Upper lobe of right lung (tissue), 1 donor: ENCODE measurements at regions not wholly inside any gene's neighbourhood (a gene's known extent, or its start where the extent isn't known, plus 50 kb on each side); places are given as distances from the start of the nearest gene placed in this dataset.
"Not testable (repeated sequence)": the region's sequence is repeated elsewhere in the genome, so short reads cannot be mapped to it uniquely, and the experiment has no call there.

Experiments
- ATAC-seq: fragments of 200-7000 bp; cut with Tn5 transposase; one replicate; pipeline ENCODE4 v1.9.1; 2020; ENCODE audit warnings: mild to moderate bottlenecking, moderate library complexity
- DNase-seq: peaks from one replicate; pipeline ENCODE4 v3.0.0-alpha.2; 2020
- H3K27ac ChIP-seq: fragments of 200-600 bp; one replicate; pipeline ENCODE4 v1.8.0; 2022
- H3K27me3 ChIP-seq: fragments of 200-600 bp; one replicate; pipeline ENCODE4 v1.8.0; 2022; ENCODE audit warnings: mild to moderate bottlenecking
- H3K36me3 ChIP-seq: fragments of 200-600 bp; one replicate; pipeline ENCODE4 v1.8.0; 2022
- H3K4me1 ChIP-seq: fragments of 200-600 bp; one replicate; pipeline ENCODE4 v1.8.0; 2022
- H3K4me3 ChIP-seq: fragments of 200-600 bp; one replicate; pipeline ENCODE4 v1.8.0; 2022; ENCODE audit warnings: mild to moderate bottlenecking
- H3K9me3 ChIP-seq: fragments of 200-600 bp; one replicate; pipeline ENCODE4 v1.8.0; 2022
- intact Hi-C: fragments of 100-400 bp; cut with DNase I; formaldehyde crosslinking; loops from one replicate; pipeline ENCODE4 v1.11.0; 2022
- donor health status: DM: no; HTN: yes; CAD: no; lungs with severe emphysema.

GRCh38 chr21:9883571-9884282 is 637.7 kb upstream of the TPTE start:
- H3K27ac ChIP-seq, H3K4me1 ChIP-seq, DNase-seq, ATAC-seq, H3K27me3 ChIP-seq, H3K9me3 ChIP-seq, intact Hi-C loops, H3K36me3 ChIP-seq, H3K4me3 ChIP-seq: not testable (repeated sequence)

GRCh38 chr21:9888500-9888899 is 632.9 kb upstream of the TPTE start:
- ATAC-seq, H3K36me3 ChIP-seq, intact Hi-C loops, DNase-seq, H3K4me1 ChIP-seq, H3K9me3 ChIP-seq, H3K27ac ChIP-seq, H3K4me3 ChIP-seq, H3K27me3 ChIP-seq: not testable (repeated sequence)

DNA sequence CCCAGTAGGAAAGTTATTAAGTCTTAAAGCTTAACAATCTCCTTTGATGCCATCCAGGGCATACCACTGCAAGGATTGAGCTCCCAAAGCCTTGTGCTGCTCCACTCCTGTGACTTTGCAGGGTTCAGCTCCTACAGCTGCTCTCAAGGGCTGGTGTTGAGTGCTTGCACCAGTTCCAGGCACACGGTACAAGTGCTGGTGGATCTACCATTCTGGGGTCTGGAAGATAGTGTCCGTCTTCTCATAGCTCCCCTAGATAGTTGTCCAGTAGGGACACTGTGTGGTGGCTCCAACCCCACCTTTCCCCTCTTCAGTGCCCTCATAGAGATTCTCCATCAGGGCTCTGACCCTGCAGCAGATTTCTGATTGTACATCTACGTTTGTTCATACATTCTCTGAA is 617.8 kb upstream of the TPTE start:
- H3K27me3 ChIP-seq, intact Hi-C loops, H3K27ac ChIP-seq, H3K4me1 ChIP-seq, H3K4me3 ChIP-seq, H3K9me3 ChIP-seq, ATAC-seq, DNase-seq, H3K36me3 ChIP-seq: not testable (repeated sequence)

GRCh38 chr21:9914135-9914534 is 607.2 kb upstream of the TPTE start:
- intact Hi-C loops, DNase-seq: not testable (repeated sequence)

DNA sequence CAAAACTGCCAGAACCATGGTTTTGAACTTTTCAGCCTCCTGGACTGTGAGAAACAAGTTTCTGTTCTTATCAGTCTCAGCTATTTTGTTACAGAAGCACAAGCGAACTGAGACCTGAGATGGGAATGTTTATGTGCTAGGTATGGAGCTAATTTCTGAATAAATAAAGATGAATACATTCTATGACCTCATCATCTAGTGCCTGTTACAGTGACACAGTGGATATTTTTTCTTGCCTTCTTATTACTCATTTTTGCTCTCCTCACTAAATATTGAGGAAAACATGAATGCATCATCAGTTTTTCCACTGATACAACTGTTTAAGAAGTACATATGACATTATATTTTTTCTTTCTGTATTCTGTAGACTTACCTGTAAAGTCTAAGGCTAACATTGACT is 601.9 kb upstream of the TPTE start:
- ATAC-seq, intact Hi-C loops, H3K36me3 ChIP-seq, H3K27ac ChIP-seq, H3K27me3 ChIP-seq, H3K4me3 ChIP-seq, H3K4me1 ChIP-seq, DNase-seq, H3K9me3 ChIP-seq: not testable (repeated sequence)

More at GRCh38 chr21:9914135-9914534, 607.2 kb upstream of the TPTE start:
- H3K9me3 ChIP-seq, H3K27me3 ChIP-seq, ATAC-seq, H3K36me3 ChIP-seq, H3K27ac ChIP-seq, H3K4me1 ChIP-seq, H3K4me3 ChIP-seq: not testable (repeated sequence)

DNA sequence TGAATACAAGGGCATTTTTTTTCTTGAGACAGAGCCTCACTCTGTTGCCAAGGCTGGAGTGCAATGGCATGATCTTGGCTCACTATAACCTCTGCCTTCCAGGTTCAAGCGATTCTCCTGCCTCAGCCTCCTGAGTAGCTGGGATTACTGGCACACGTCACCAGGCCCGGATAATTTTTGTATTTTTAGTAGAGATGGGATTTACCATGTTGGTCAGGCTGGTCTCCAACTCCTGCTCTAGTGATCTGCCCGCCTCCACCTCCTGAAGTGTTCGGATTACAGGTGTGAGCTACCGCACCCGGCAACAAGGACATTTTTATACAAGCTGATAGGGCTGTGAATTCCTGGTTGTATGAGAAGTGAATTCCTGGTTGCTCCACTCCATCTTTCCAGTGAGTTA is 577.7 kb upstream of the TPTE start:
- peaks cover 15% of the 10 kb centered on the region for H3K9me3 ChIP-seq
- H3K27me3 ChIP-seq, intact Hi-C loops, H3K4me3 ChIP-seq, H3K27ac ChIP-seq, ATAC-seq, H3K36me3 ChIP-seq, H3K4me1 ChIP-seq: not testable (repeated sequence)
- DNase-seq = peak; percentile 45

DNA sequence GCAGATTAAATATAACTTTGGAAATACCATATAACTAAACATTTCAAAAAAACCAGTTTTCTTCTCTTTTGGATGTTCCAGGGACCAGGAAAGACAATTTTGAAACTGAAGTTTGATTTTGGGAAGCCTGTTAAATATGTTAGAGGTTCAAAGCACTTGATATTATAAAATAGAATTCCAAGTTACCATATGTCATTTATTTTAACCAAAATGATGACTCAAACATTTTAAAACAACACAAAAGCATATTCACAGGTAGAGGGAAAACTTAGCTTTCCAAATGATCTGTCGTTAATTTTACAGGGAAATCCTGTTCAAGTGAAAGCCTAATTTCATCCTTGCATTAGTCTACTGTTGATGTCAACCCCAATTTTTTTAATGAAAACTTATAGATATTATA is 575.3 kb upstream of the TPTE start:
- H3K27ac ChIP-seq, DNase-seq, intact Hi-C loops, H3K4me3 ChIP-seq, H3K36me3 ChIP-seq, ATAC-seq, H3K4me1 ChIP-seq, H3K27me3 ChIP-seq: not testable (repeated sequence)
- peaks cover 15% of the 10 kb centered on the region for H3K9me3 ChIP-seq

GRCh38 chr21:9949510-9950289 is 571.7 kb upstream of the TPTE start:
- peaks cover 12% of the 10 kb centered on the region for H3K9me3 ChIP-seq
- ATAC-seq, H3K27me3 ChIP-seq, H3K4me3 ChIP-seq, intact Hi-C loops, H3K4me1 ChIP-seq, H3K27ac ChIP-seq, H3K36me3 ChIP-seq: not testable (repeated sequence)
- peak; percentile 60 for DNase-seq

DNA sequence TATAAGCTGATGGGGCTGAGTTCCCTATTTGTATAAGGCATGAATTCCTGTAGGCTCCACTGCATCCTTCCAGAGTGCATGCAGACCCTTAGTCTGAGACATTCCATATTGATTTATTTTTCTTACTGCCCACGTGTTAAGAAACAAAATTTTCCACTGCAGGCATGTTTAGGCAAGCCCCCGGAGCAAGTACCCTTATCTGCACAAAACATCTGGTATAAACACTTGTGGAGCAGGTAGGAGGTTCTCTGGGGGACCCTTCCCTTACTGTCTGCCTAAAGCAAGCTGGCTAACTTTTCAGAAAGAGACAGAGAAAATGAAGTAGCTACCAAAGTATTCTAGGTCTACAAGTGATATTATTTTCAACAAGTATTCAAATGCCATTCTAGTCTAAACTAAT is 571.0 kb upstream of the TPTE start:
- intact Hi-C loops, DNase-seq, H3K36me3 ChIP-seq, H3K4me3 ChIP-seq, H3K27me3 ChIP-seq, ATAC-seq, H3K27ac ChIP-seq, H3K4me1 ChIP-seq: not testable (repeated sequence)
- peaks cover 10% of the 10 kb centered on the region for H3K9me3 ChIP-seq

DNA sequence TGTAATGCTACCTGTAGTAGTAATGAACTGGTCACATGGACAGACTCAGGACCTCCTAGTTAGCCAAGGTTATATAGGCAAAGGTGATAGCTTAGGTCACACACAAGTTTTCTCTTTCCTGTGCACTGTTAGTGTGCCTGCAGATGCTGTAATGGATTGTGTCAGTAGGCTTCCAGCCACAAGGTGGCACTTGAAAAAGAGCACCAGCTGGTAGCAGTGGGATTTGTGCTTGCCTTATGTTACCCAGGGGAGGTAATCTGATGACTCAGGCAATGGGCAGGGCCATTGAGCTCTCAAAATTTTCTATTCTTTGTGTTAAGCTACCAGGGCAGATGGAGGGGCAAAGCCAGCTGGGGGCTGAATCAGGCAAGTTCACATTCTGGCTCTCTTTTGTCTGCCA is 562.6 kb upstream of the TPTE start:
- intact Hi-C loops, H3K27me3 ChIP-seq: not testable (repeated sequence)

DNA sequence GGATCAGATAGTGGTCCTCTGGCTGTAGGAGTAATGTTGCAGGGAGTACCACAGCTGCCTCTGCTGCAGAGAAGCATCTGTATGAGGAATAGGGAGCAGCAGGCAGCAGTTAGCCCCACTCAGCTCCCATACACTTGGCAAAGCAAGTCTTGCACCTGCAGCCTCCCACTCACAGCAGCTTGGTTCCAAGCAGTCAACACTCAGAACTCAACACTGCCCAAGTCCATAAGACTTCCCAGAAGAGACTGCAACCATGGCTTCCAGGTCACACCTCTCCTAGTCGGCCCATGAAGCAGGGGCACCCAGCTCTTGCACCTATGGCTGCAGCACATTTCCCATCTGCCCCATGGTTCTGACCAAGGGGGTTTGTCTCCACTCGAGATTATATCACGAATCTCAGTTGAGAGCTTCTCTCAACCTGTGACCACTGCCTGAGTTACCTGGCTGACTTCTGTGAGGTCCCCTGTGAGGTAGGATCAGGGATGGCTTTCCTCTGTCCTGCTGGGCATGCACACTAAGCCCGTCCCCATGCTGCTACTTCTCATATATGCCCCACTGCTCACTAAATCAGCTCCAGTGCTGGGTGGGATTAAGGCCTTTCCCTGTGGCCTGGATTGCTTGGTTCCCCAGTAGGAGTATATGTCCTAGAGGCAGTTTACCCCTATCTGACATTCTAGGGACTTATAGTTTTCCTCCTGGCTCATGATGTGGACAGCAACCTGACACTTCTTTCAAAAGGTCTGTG is 562.0 kb upstream of the TPTE start:
- H3K4me3 ChIP-seq, H3K9me3 ChIP-seq, H3K27me3 ChIP-seq, H3K27ac ChIP-seq, H3K4me1 ChIP-seq, H3K36me3 ChIP-seq, intact Hi-C loops, ATAC-seq: not testable (repeated sequence)
- DNase-seq = peak; percentile 39

More for the DNA sequence above, 562.6 kb upstream of the TPTE start:
- not testable (repeated sequence) for H3K4me1 ChIP-seq, H3K4me3 ChIP-seq, H3K9me3 ChIP-seq, H3K27ac ChIP-seq, ATAC-seq, DNase-seq, H3K36me3 ChIP-seq

- H3K27ac ChIP-seq, DNase-seq, H3K4me3 ChIP-seq, H3K36me3 ChIP-seq, intact Hi-C loops, ATAC-seq, H3K27me3 ChIP-seq, H3K9me3 ChIP-seq, H3K4me1 ChIP-seq: not testable (repeated sequence)
Measured at GRCh38 chr21:9969399-9969798, 552.0 kb upstream of the TPTE start.

DNA sequence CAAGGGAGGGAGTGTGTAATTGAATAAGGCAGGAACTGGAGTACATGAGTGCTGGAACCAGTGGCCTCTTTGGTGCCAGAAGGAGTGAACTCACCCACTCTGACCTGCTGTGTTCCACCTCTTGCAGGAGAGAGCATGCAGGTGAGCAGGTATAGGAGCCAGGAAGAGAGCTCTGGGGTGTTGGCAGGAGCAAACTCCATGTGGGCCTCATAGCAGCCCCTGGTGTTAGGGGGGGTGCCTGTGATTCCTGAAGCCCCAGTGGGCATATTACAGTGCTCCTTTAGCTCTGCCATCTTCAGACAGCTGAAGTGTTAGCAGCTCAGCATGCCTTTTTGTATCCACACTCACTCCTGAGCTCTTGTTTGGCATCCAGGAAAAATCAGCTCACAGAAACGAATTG is 549.4 kb upstream of the TPTE start:
- H3K36me3 ChIP-seq, H3K9me3 ChIP-seq, intact Hi-C loops, H3K4me1 ChIP-seq, ATAC-seq, H3K27me3 ChIP-seq, H3K4me3 ChIP-seq, H3K27ac ChIP-seq: not testable (repeated sequence)
- DNase-seq = peak; percentile 33

- DNase-seq, ATAC-seq, H3K4me3 ChIP-seq, H3K36me3 ChIP-seq, intact Hi-C loops, H3K4me1 ChIP-seq, H3K27ac ChIP-seq, H3K27me3 ChIP-seq, H3K9me3 ChIP-seq: not testable (repeated sequence)
Measured at GRCh38 chr21:9978371-9978770, 543.0 kb upstream of the TPTE start.
